K562 (cell line): ENCODE measurements at regions not wholly inside any gene's neighbourhood (a gene's known extent, or its start where the extent isn't known, plus 50 kb on each side); places are given as distances from the start of the nearest gene placed in this dataset.

ENCODE experiments used
- ATAC-seq: fragments of 200-7000 bp; cut with Tn5 transposase; 3 replicates; pipeline ENCODE4 v1.9.1; 2020; ENCODE audit warnings: moderate library complexity
- BruUV-seq: library from RNA; stranded (reverse); fragments of 400-500 nt; replicated peaks from 2 replicates; lab custom pipeline; 2021; lab: Mats Ljungman, UMichigan
- CTCF ChIA-PET: fragments of 300-600 bp; formaldehyde crosslinking; extraction: SDS; loops from one replicate; lab custom pipeline; 2021; ENCODE audit warnings: low intra/inter-chr PET ratio; lab: Yijun Ruan, JAX
- POLR2A ChIA-PET: fragments of 300-600, 350-650 bp; sonication (Branson Sonifier 250); formaldehyde crosslinking; extraction: SDS; loops from one replicate; lab custom pipeline; 2021; ENCODE audit warnings: antibody characterized with exemption, inconsistent platforms; lab: Yijun Ruan, JAX
- DNase-seq, 4 experiments: peaks; one replicate each; pipeline versions ENCODE4 v3.0.0 to v3.0.0-alpha.2; 2011 to 2018; ENCODE audit warnings: low spot score in 3 of 4, mixed read lengths in 3 of 4; ENCODE audit errors: extremely low read depth in 1 of 4
- FAIRE-seq: peaks from 2 replicates; lab custom pipeline; 2011; peaks lifted over from hg19 to GRCh38; lab: Jason Lieb, UNC
- H2AFZ ChIP-seq: 2 replicates; pipeline ENCODE4 v1.6.0; 2011; ENCODE audit warnings: low read depth, low read length, control low read depth, inconsistent platforms
- H3K27ac ChIP-seq: fragments of 200-600 bp; 3 replicates; pipeline ENCODE4 v1.8.0; 2011; ENCODE audit warnings: low read depth, mild to moderate bottlenecking, control low read depth, inconsistent platforms, low read length, moderate library complexity, mixed read lengths; ENCODE audit errors: extremely low read depth
- H3K27me3 ChIP-seq, 2 experiments: fragments of 300-600 bp in 1 of 2; 2 replicates in 1 of 2; 3 replicates in 1 of 2; pipeline versions ENCODE4 v1.6.0 to v1.8.0; 2011; ENCODE audit warnings: inconsistent platforms in 2 of 2, low read length in 2 of 2, mild to moderate bottlenecking in 1 of 2, mixed read lengths in 1 of 2, moderate library complexity in 1 of 2; ENCODE audit not compliant: control insufficient read depth in 2 of 2, insufficient read depth in 2 of 2
- H3K36me3 ChIP-seq: fragments of 300-600 bp; 3 replicates; pipeline ENCODE4 v1.8.0; 2011; ENCODE audit warnings: mild to moderate bottlenecking, low read length, inconsistent platforms; ENCODE audit not compliant: control insufficient read depth, insufficient read depth
- H3K4me1 ChIP-seq, 2 experiments: fragments of 200-600 bp in 1 of 2; replicated peaks in 1 of 2; 2 replicates in 1 of 2; 3 replicates in 1 of 2; pipeline versions ENCODE4 v1.5.1 to v1.8.0; 2011; ENCODE audit warnings: inconsistent platforms in 2 of 2, low read length in 2 of 2, mild to moderate bottlenecking in 1 of 2, mixed read lengths in 1 of 2, moderate library complexity in 1 of 2; ENCODE audit not compliant: control insufficient read depth in 2 of 2, insufficient read depth in 2 of 2
- H3K4me2 ChIP-seq: 2 replicates; pipeline ENCODE4 v1.6.1; 2011; ENCODE audit warnings: low read length, control low read depth, inconsistent platforms, mixed read lengths; ENCODE audit not compliant: insufficient read depth
- H3K4me3 ChIP-seq: fragments of 200-600 bp; sonication (generic), shearing (Covaris generic); 2 replicates; pipeline ENCODE4 v1.5.1; 2016; ENCODE audit warnings: control low read depth, inconsistent platforms
- H3K79me2 ChIP-seq: fragments of 200-600 bp; 3 replicates; pipeline ENCODE4 v1.8.0; 2011; ENCODE audit warnings: low read length, inconsistent platforms; ENCODE audit not compliant: control insufficient read depth, insufficient read depth
- H3K9ac ChIP-seq, 2 experiments: 2 replicates each; pipeline versions ENCODE4 v1.6.0 to v1.6.1; 2011; ENCODE audit warnings: low read depth in 2 of 2, low read length in 2 of 2, control low read depth in 1 of 2, inconsistent platforms in 1 of 2, mild to moderate bottlenecking in 1 of 2, mixed read lengths in 1 of 2; ENCODE audit not compliant: insufficient read depth in 1 of 2
- H3K9me1 ChIP-seq: one replicate; pipeline ENCODE4 v1.6.0; 2011; ENCODE audit warnings: inconsistent platforms, mild to moderate bottlenecking, low read length, moderate library complexity; ENCODE audit not compliant: control insufficient read depth, insufficient read depth
- H3K9me3 ChIP-seq: replicated peaks from 2 replicates; pipeline ENCODE4 v1.5.1; 2011; ENCODE audit warnings: low read depth, low read length, inconsistent platforms; ENCODE audit not compliant: control insufficient read depth, insufficient read depth
- H4K20me1 ChIP-seq: replicated peaks from 2 replicates; pipeline ENCODE4 v1.6.1; 2011; ENCODE audit warnings: low read length, inconsistent platforms, mixed read lengths; ENCODE audit not compliant: control insufficient read depth, insufficient read depth
- ARID4B ChIP-seq: sonication (generic); formaldehyde crosslinking; IDR thresholded peaks from 2 replicates; pipeline ENCODE4 v1.8.0; 2022; ENCODE audit warnings: mild to moderate bottlenecking, missing genetic modification reagents
- CREB3L1 ChIP-seq: fragments of 450-650 bp; IDR thresholded peaks from 2 replicates; pipeline ENCODE4 v1.6.1; 2014; ENCODE audit warnings: low read depth, mild to moderate bottlenecking, moderate library complexity, borderline replicate concordance
- DEAF1 ChIP-seq: fragments of 450-650 bp; formaldehyde crosslinking; IDR thresholded peaks from 2 replicates; pipeline ENCODE4 v1.4.0; 2020; ENCODE audit warnings: mild to moderate bottlenecking, moderate library complexity
- FOSL1 ChIP-seq: fragments of 200-800 bp; sonication (Bioruptor generic); conservative IDR thresholded peaks from 2 replicates; pipeline ENCODE4 v1.6.1; 2016; ENCODE audit warnings: missing genetic modification characterization, missing compliant biosample characterization
- HNRNPL ChIP-seq: fragments of 200-400 bp; formaldehyde crosslinking; IDR thresholded peaks from 2 replicates; pipeline ENCODE4 v1.6.1; 2017; ENCODE audit warnings: low read depth, mild to moderate bottlenecking, low read length
- PHF20 ChIP-seq: fragments of 450-650 bp; IDR thresholded peaks from 2 replicates; pipeline ENCODE4 v1.6.1; 2018; ENCODE audit not compliant: partially characterized antibody
- RCOR1 ChIP-seq, 2 experiments: IDR thresholded peaks; 2 replicates each; pipeline ENCODE4 v1.6.1; 2012; ENCODE audit warnings: low read depth in 2 of 2, low read length in 2 of 2, borderline replicate concordance in 1 of 2, improper control_type of control experiment in 1 of 2
- TARDBP ChIP-seq: fragments of 450-650 bp; IDR thresholded peaks from 2 replicates; pipeline ENCODE4 v1.6.1; 2016
- ZC3H11A ChIP-seq: IDR thresholded peaks from 2 replicates; pipeline ENCODE4 v1.6.1; 2012; ENCODE audit warnings: low read depth, low read length, improper control_type of control experiment
- ZEB2 ChIP-seq: fragments of 450-650 bp; IDR thresholded peaks from 2 replicates; pipeline ENCODE4 v1.6.1; 2016
- ZMIZ1 ChIP-seq, 2 experiments: fragments of 150-350 bp in 1 of 2; IDR thresholded peaks; 2 replicates each; pipeline ENCODE4 v1.6.1; 2012 to 2016; ENCODE audit warnings: low read depth in 2 of 2, low read length in 2 of 2, mild to moderate bottlenecking in 1 of 2, moderate library complexity in 1 of 2
- WGBS: fragments of 100-300 bp; shearing (Covaris generic); methylation state at CpG from one replicate; pipeline ENCODE4 v1.1.6; 2016; ENCODE audit warnings: low coverage, mixed read lengths; ENCODE audit not compliant: insufficient coverage; ENCODE audit errors: missing lambda C conversion rate; 5-methylcytosine and 5-hydroxymethylcytosine counted together
- in situ Hi-C: fragments of 300-500 bp; cut with MboI; formaldehyde crosslinking; loops from 4 replicates; pipeline ENCODE4 v1.15.0; 2018; ENCODE audit warnings: inconsistent platforms, mixed read lengths
- intact Hi-C: fragments of 100-400 bp; cut with micrococcal nuclease; formaldehyde crosslinking; loops from 2 replicates; pipeline ENCODE4 v1.14.2; 2022

- FAIRE-seq (peak; percentile 66), DNase-seq (peak in 2 of 4 experiments; percentile 10 to 41), ATAC-seq (peak; percentile 61)
- ChIA-PET CTCF (no interaction called here), POLR2A (interaction anchor here (0.5 kb wide), 1 partner anchor 43 kb away, joined by 3 read pairs; no protein-coding TSS in a partner anchor)
- Histone ChIP-seq H3K79me2 (no peaks in the 10 kb centered on the region), H3K9me3 (no peaks in the 10 kb centered on the region), H3K27ac (peak overlapping the region; percentile 42; the same call in 2 of the 3 replicates), H4K20me1 (no peaks in the 10 kb centered on the region), H2AFZ (peak overlapping the region; percentile 86), H3K27me3 (no peaks in the 10 kb centered on the region), H3K4me3 (no peak overlapping the region), H3K4me2 (peak overlapping the region; percentile 32; the same call in 1 of the 2 replicates), H3K9me1 (no peaks in the 10 kb centered on the region), H3K4me1 (peaks cover 0 to 13% of the 10 kb centered on the region in 2 experiments; a peak in 2 of 5 replicates), H3K9ac (no peak overlapping the region; a peak in 1 of 4 replicates), H3K36me3 (no peaks in the 10 kb centered on the region)
- intact Hi-C loops = no loop called here
- in situ Hi-C loops = no loop called here
- no TSS peak for BruUV-seq
- WGBS = 18% methylated on average over 2 of the region's 2 CpGs
- TF ChIP-seq ZMIZ1 (IDR thresholded peaks at IDR 0.05; ENCODE audit: low read depth in 2 of 2, low read length in 2 of 2) (peak in 1 of 2 experiments; percentile 42; a peak in 1 of 4 replicates), ZEB2 (no peak), RCOR1 (IDR thresholded peaks at IDR 0.05; ENCODE audit: borderline replicate concordance in 1 of 2, low read depth in 2 of 2, low read length in 2 of 2) (0 out of 4 replicates have a peak, but pooled peaks of 1 of the 2 experiments have one; percentile 16), FOSL1 (tag) (no peak), TARDBP (no peak), HNRNPL (no peak), ZC3H11A (no peak), CREB3L1 (no peak), ARID4B (no peak), PHF20 (no peak), DEAF1 (no peak)
Observed at GRCh38 chr2:145812165-145812554, 1292.2 kb upstream of the ZEB2 start.
